CD4-positive, alpha-beta T cell (primary cell): ENCODE measurements at regions not wholly inside any gene's neighbourhood (a gene's known extent, or its start where the extent isn't known, plus 50 kb on each side); places are given as distances from the start of the nearest gene placed in this dataset.

Experiments used
- ATAC-seq: fragments of 200-7000 bp; cut with Tn5 transposase; one replicate; pipeline ENCODE4 v1.10.0; 2022; ENCODE audit warnings: mild to moderate bottlenecking; ENCODE audit not compliant: poor library complexity
- CTCF ChIA-PET: fragments of 350-600 bp; sonication (Branson Sonifier 250); formaldehyde crosslinking; loops from one replicate; lab custom pipeline; 2021; ENCODE audit warnings: antibody characterized with exemption, inconsistent platforms; lab: Charles Lee
- POLR2A ChIA-PET: fragments of 350-600 bp; sonication (Branson Sonifier 250); formaldehyde crosslinking; loops from one replicate; lab custom pipeline; 2021; ENCODE audit warnings: antibody characterized with exemption, inconsistent platforms; lab: Charles Lee
- DNase-seq, 14 experiments: peaks; one replicate each; pipeline ENCODE4 v3.0.0-alpha.2; 2013 to 2020; ENCODE audit warnings: mixed read lengths in 2 of 14
- H3K27ac ChIP-seq, 2 donors: one replicate each; pipeline versions ENCODE4 v1.5.1 to v1.7.0; 2013; ENCODE audit warnings: low read length in 2 of 2, low read depth in 1 of 2, mild to moderate bottlenecking in 1 of 2
- H3K27me3 ChIP-seq, 2 experiments: 1 replicate in 1 of 2; 2 replicates in 1 of 2; pipeline versions ENCODE4 v1.6.1 to v1.7.0; 2013; ENCODE audit warnings: low read length in 2 of 2, control low read depth in 1 of 2, mild to moderate bottlenecking in 1 of 2, moderate library complexity in 1 of 2; ENCODE audit not compliant: insufficient read depth in 2 of 2, control insufficient read depth in 1 of 2
- H3K36me3 ChIP-seq: one replicate; pipeline ENCODE4 v1.6.1; 2013; ENCODE audit warnings: low read length, control low read depth; ENCODE audit not compliant: insufficient read depth
- H3K4me1 ChIP-seq: one replicate; pipeline ENCODE4 v1.6.1; 2013; ENCODE audit warnings: low read length, control low read depth; ENCODE audit not compliant: insufficient read depth
- H3K4me3 ChIP-seq: one replicate; pipeline ENCODE4 v1.5.1; 2013; ENCODE audit warnings: mild to moderate bottlenecking, low read length, moderate library complexity
- H3K9me3 ChIP-seq, 2 experiments: 1 replicate in 1 of 2; 2 replicates in 1 of 2; pipeline versions ENCODE4 v1.6.1 to v1.7.0; 2013; ENCODE audit warnings: low read length in 2 of 2, mild to moderate bottlenecking in 2 of 2, control low read depth in 1 of 2, moderate library complexity in 1 of 2; ENCODE audit not compliant: control insufficient read depth in 1 of 2, insufficient read depth in 1 of 2
- H3K27ac Mint-ChIP-seq: one replicate; pipeline ENCODE4 v1.8.0; 2020; ENCODE audit warnings: mixed read lengths
- H3K27me3 Mint-ChIP-seq: one replicate; pipeline ENCODE4 v1.8.0; 2021; ENCODE audit warnings: mixed read lengths
- H3K36me3 Mint-ChIP-seq: one replicate; pipeline ENCODE4 v1.8.0; 2021; ENCODE audit warnings: low read depth, mixed read lengths
- H3K4me1 Mint-ChIP-seq: one replicate; pipeline ENCODE4 v1.8.0; 2021; ENCODE audit warnings: low read depth, mixed read lengths
- H3K4me3 Mint-ChIP-seq: one replicate; pipeline ENCODE4 v1.8.0; 2020; ENCODE audit warnings: mild to moderate bottlenecking, mixed read lengths
- H3K9me3 Mint-ChIP-seq: one replicate; pipeline ENCODE4 v1.8.0; 2020; ENCODE audit warnings: mixed read lengths
- CTCF ChIP-seq: fragments of 200-600 bp; IDR thresholded peaks from one replicate; pipeline ENCODE4 v1.8.0; 2022; ENCODE audit warnings: antibody characterized with exemption, mild to moderate bottlenecking
- intact Hi-C, 2 experiments: fragments of 100-400 bp; cut with DNase I in 1 of 2; cut with micrococcal nuclease in 1 of 2; formaldehyde crosslinking; loops; one replicate each; pipeline versions ENCODE4 v1.15.1 to v1.9.0; 2023 to 2025; cut with DNase I, micrococcal nuclease

- H3K27me3 ChIP-seq = no peaks in the 10 kb centered on the region
- H3K36me3 Mint-ChIP-seq = no peaks in the 10 kb centered on the region
- TF ChIP-seq CTCF = no peak
- H3K4me1 ChIP-seq = no peaks in the 10 kb centered on the region
- ChIA-PET POLR2A (no interaction called here), CTCF (no interaction called here)
- no peaks in the 10 kb centered on the region for H3K36me3 ChIP-seq
- H3K27me3 Mint-ChIP-seq = no peaks in the 10 kb centered on the region
- H3K4me3 ChIP-seq = no peak overlapping the region
- ATAC-seq (no peak), DNase-seq (no peak)
- no peaks in the 10 kb centered on the region for H3K9me3 ChIP-seq
- no peak overlapping the region for H3K27ac Mint-ChIP-seq
- H3K4me3 Mint-ChIP-seq = no peak overlapping the region
- H3K9me3 Mint-ChIP-seq = no peaks in the 10 kb centered on the region
- intact Hi-C loops = no loop called here
- H3K27ac ChIP-seq = no peak overlapping the region
- no peaks in the 10 kb centered on the region for H3K4me1 Mint-ChIP-seq
Observed at GRCh38 chr3:56977561-56977889, 82.9 kb upstream of the SPATA12 start.

- no peaks in the 10 kb centered on the region for H3K9me3 ChIP-seq
- no peak overlapping the region for H3K27ac Mint-ChIP-seq
- H3K4me3 Mint-ChIP-seq = no peak overlapping the region
- DNase-seq (no peak), ATAC-seq (no peak)
- H3K4me1 ChIP-seq = no peaks in the 10 kb centered on the region
- H3K27me3 Mint-ChIP-seq = no peaks in the 10 kb centered on the region
- ChIA-PET CTCF (no interaction called here), POLR2A (no interaction called here)
- no peaks in the 10 kb centered on the region for H3K27me3 ChIP-seq
- H3K36me3 ChIP-seq = no peaks in the 10 kb centered on the region
- no peaks in the 10 kb centered on the region for H3K4me1 Mint-ChIP-seq
- intact Hi-C loops = no loop called here
- no peak for TF ChIP-seq CTCF
- no peaks in the 10 kb centered on the region for H3K9me3 Mint-ChIP-seq
- no peak overlapping the region for H3K4me3 ChIP-seq
- H3K36me3 Mint-ChIP-seq = no peaks in the 10 kb centered on the region
- no peak overlapping the region for H3K27ac ChIP-seq
Observed at GRCh38 chr3:56976651-56977560, 83.6 kb upstream of the SPATA12 start.

- H3K27me3 ChIP-seq = no peaks in the 10 kb centered on the region
- DNase-seq (no peak), ATAC-seq (no peak)
- H3K27ac ChIP-seq = no peak overlapping the region
- Mint-ChIP-seq H3K4me3 (no peak overlapping the region), H3K9me3 (no peaks in the 10 kb centered on the region), H3K27me3 (no peaks in the 10 kb centered on the region), H3K27ac (no peak overlapping the region), H3K36me3 (no peaks in the 10 kb centered on the region), H3K4me1 (no peaks in the 10 kb centered on the region)
- no peaks in the 10 kb centered on the region for H3K36me3 ChIP-seq
- TF ChIP-seq CTCF = no peak
- no peak overlapping the region for H3K4me3 ChIP-seq
- intact Hi-C loops = no loop called here
- H3K4me1 ChIP-seq = no peaks in the 10 kb centered on the region
- POLR2A ChIA-PET = no interaction called here
- CTCF ChIA-PET = no interaction called here
- no peaks in the 10 kb centered on the region for H3K9me3 ChIP-seq
Observed at GRCh38 chr3:56975567-56975966, 84.9 kb upstream of the SPATA12 start.
